ENCODE measurements at regions not wholly inside any gene's neighbourhood (a gene's known extent, or its start where the extent isn't known, plus 50 kb on each side); places are given as distances from the start of the nearest gene placed in this dataset.

GRCh38 chr7:155896531-155897263 lies 84.4 kb upstream of the SHH start:
- TF ChIP-seq CTCF (conservative IDR thresholded peaks at IDR 0.05 in 1 of 2, IDR thresholded peaks at IDR 0.05 in 1 of 2; ENCODE audit: low read depth in 1 of 2, low read length in 2 of 2) (no peak), EZH2 (IDR thresholded peaks at IDR 0.05; ENCODE audit: low read length, missing control alignments) (no peak)
